HG02588 (cell line): ENCODE measurements at regions not wholly inside any gene's neighbourhood (a gene's known extent, or its start where the extent isn't known, plus 50 kb on each side); places are given as distances from the start of the nearest gene placed in this dataset.

Source experiments
- ATAC-seq: cut with Tn5 transposase; IDR thresholded peaks from one replicate; pipeline ENCODE4 v1.9.1; 2021; ENCODE audit warnings: mild to moderate bottlenecking, moderate library complexity; ENCODE audit not compliant: unreplicated experiment

DNA sequence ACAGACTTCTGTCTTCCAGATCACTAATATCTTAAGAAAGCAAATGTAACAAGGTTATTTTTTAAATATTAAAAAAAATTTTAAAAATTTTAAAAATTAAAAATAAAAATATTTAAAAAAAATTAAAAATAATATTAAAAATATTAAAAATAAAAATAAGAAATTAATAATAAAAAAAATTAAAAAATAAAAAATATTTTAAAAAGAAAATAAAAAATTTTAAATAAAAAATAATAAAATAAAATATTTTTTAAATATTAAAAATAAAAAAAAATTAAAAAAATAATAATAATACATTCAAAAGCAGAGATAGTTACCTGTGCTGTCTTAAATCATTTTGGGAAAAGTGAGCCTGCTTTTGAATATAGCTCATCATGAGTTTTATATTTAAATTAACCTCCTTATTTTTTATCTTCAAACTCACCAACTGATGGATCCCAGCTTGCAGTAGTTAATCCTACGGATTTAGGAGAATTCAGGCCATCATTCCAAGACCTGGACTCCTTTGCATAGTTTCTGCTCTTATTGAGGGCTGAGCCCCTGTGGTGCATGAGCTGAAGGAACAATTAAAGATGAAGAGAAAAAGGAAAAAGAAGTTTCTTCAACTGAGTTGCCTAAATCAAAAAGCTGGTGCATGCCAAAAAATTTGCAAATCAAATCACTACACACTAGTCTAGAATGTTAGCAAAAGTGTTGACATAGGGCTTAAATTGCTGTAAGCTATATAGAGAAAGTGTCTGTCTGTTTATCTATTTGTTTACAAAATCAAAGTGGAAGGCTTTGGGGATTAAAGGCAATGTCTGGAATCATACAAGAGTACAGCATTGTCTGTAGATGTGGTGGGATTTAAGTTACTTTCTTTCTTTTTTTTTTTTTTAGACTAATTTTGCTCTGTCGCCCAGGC, 50.5 kb upstream of the ZNF438 start:
- ATAC-seq = no peak

DNA sequence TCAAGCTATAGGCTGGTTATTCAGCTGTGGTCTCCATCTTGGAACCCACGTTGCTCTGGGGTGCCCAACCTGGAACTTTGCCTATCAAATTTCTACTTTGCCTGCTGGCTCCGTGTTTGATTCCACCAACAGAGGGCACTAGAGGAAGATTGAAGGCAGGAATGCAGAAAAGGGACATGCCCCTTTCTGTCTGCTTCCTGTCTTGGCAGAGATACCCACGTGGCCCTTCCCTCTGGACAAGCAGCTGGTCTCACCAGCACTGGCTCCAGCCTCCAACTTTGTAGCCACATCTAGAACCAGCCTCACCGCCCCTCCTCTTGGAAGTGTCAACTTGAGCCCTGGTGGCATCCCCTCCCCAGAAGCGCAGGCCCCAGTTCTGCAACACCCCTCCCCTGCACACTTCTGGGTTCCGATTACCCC, 52.1 kb upstream of the ZNF438 start:
- no peak for ATAC-seq

DNA sequence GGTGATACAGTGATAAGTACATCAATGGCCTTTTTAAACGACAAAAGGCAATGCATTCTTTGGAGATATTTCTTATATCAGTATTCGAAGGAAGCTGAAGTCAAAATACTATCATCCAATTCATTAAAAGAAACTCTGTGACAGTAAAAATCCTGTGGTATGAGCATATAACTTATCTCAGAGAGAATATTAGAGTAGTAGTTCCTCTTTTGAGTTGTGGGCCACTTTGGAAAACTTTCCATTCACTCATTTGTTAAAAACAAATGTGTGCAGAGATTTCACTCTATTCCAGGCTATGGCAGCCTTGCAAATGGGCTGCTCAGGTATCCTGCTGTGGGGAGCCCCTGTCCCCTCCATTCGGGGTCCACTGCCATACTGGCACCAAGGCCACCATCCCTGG, 55.3 kb upstream of the ZNF438 start:
- ATAC-seq = no peak

DNA sequence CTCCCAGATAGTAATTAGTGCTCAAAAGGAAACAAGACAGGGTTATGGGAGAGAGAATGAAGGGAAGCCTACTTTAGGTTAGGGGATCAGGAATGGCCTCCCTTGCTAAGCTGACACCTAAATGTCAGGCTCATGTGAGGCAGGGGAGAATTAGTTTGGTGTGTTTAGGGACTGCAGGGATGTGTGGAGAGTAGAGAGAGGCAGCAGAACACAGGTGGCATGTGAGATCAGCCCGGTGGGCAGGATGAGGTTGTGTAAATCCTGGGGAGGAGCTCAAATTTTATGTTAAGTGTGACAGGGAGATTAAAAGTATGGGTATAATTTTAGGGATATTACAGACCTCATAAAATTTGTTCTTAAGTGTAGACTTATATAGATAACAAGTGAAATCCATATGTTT, 56.2 kb upstream of the ZNF438 start:
- no peak for ATAC-seq

DNA sequence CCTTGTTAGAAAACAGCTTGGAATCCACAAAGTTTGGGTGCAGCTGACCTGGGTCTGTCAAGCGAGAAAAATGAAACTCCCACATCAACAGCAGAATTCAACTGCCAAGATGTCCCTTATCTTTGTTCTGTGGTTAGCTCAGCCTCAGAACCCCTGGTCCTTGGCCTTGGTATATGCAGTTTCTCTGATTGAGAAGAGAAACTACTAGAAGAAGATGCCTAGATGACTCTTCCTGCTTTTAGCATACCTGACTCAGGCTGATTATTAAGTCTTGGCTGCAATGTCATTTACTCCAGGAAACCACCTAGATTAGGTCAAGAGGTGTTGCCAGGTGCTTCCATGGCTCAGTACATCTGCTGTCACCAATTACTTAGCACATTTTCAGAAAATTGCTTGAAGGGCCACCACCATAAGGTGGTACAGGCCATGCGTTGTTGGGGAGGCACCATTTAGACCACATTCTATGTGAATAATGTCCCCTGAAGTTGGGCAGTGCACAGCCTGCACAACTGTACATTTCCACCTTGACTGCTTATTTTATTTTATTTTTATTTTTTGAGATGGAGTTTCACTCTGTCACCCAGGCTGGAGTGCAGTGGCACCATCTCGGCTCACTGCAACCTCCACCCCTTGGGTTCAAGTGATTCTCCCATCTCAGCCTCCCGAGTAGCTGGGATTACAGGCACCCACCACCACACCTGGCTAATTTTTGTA, 59.4 kb upstream of the ZNF438 start:
- ATAC-seq = no peak

DNA sequence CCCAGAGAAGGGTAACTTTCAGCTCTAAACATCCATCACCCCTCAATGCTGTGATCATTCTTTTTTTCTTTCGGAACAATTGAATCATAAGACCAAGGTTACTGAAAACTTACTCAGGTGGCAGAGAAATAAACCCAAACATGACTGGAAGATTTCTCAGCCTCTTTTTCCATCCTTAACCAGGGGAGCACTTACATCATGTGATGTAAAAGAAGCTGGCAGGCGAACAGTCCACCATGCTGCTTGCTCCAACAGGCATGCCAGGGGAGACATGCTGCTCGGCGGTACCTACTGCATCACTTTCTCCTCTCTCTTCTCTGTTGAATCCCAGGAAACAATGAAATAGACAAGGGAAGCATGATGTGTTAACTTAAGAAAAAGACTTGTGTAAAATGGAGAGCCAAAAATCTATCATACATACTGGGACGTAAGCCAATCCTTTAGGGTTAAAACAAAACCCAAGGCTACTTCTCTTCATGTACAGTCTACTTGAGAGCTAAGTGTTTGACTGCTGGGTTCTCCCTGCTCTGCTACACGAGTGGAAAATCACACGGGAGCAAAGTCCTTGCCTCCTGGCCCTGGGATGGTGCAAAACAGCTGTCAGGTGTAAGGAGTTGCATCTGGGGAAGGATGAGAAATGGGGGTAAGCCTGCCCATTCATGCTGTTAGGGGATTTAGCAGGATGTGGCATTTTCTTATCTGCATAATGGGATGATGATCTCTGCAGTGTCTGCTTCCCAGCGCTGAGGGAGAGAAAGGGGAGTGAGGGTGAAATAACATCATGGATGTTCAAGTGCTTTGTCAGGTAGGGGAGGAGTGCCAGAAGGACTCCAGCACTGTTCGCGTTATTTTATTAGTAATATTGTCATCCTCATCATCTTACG, 64.3 kb upstream of the ZNF438 start:
- no peak for ATAC-seq

DNA sequence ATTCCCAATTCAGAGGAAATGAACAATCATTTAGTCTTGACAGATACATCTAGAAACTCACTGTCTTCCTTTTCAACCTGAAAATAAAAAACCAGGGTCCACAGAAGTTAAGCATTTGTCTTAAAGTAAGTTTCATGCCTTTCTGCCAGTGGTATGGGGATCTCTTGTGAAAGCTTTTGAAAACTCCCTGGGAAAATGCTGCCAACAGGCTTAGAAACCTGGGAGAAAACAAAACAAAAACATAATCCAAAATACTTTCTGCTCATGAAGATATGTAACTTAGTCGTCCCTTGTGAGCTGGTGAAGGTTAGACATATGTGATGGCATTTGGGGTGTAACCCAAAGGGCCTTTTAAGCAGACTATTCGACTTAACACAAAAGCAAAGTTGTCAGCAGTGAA, 66.4 kb upstream of the ZNF438 start:
- no peak for ATAC-seq

DNA sequence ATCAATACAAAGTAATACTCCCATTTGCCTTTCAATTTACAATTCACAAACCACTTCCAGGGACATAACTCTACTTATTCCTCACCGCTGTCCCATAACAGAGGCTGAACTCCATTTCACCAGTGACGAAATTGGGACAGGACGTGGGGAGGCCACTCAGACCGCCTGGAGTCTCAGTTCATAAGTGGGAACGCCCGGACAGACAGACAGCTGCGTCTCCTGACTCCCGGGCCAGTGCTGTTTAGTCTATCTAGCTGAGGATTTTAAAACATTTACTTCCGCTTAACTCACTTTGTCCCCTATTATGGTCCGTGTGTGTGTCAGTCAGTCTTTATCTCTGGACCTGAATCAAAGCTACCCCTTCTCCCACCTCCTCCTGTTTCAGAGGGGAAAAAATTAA, 67.4 kb upstream of the ZNF438 start:
- ATAC-seq = no peak

DNA sequence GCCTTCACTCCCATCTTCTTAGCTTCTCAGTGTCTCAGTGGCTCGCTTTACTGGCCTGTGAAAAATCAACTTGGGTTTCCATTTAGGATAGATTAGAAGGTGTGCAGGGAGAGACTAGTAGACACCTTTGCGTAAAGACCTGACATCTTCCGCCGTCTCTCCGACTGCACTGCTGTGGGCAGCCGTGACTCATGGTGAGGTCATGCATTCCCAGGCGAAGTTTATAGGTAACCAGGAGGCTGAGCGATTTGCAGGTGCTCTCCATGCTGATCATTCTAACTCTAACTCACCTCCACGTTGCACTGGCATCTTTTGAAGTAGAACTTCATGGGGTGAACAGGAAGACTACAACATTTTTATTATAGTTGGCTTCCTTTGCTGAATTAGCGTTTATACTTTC, 68.0 kb upstream of the ZNF438 start:
- no peak for ATAC-seq

DNA sequence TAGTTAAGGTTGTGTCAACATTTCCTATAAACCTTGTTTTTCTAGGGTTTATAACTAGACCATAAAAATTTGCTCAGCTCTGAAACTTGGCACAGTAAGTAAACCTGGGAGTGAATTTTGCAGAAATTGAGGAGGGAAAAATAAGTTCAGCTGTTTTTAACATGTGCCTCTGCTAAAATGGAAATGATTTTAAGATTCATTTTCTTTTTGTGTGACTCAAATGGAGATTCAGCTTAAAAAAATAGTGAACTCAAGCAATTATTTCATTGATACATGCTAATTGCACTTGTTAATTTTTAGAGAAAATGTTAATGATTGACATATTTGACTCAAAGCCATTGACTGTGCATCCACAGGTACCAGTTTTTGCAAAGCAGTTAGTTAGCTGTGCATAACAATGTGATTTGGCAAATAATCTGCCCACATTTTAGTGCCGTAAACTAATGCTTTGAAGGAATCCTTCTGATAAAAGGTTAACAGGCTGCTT, 68.5 kb upstream of the ZNF438 start:
- no peak for ATAC-seq

DNA sequence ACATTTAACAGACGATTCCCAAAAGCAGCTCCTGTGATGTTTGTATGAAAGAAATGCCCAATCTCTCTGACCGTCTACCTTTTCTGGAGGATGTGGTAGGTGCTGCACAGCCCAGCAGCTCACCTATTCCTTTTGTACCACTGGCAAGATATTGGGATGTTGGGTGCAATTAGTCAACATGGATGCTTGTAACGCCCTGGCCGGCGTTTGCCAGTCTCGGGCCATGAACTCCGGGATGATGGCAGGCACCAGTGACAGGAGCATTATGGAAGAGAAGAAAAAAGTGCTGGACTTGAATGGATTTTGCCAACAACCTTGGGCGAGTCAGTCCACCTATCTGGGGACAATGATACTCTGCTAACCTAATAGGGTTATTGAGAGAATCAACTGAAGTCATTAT, 69.0 kb upstream of the ZNF438 start:
- ATAC-seq = no peak

DNA sequence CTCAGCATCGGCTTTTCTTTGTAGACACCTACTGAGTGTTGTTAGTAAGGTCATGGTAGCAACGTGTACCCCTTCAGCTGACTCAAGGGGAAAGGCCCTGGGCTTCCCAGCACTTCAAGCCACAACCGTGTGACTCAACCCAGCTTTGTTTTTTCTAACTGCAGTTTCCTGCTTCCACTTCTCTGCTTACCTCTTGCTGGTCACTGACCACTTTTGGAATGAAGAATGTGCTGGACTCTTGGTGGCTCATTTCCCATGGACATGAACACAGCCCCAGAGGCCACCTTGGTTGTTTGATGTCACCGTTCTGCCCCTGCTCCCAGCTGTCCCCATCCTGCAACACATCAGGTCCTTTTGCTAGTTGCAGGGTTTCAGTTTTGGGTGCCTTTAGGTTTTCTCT, 69.5 kb upstream of the ZNF438 start:
- ATAC-seq = peak; percentile 80

DNA sequence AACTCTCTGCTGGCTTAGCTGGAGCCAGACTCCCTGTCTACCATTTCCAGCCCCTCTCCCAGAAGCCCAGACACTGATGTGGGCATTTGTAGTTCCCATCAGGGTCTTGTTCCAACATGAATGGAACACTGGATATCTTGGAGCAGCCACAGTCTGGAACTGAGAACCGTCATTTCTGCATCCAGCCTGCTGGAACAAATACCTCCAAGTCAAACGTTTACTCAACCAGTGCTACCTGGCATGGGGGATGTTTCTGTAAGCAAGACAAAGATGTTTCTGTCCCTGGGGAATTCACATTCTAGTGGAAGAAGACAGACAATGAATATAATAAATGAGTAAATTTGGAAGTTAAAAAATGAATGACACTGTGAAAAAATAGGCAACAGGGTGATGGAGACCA, 70.8 kb upstream of the ZNF438 start:
- no peak for ATAC-seq

DNA sequence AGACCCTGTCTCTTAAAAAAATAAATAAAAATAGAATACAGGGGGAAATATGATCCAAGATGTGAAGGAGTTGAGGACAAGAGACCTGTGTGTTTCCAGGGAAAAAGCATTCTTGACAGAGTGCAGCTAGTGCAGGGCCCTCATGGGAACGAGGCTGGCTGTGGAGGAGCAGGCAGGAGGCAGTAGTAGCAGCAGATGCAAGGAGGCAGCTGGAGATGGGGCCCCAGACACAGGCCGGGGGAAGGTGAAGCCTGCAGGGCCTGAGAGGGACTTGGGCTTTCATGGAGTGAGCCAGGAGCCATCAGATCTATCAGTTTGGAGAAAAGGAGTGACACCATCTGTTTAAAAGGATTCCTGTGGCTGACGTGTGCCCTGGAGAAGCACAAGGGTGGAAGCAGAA, 71.4 kb upstream of the ZNF438 start:
- ATAC-seq = no peak

DNA sequence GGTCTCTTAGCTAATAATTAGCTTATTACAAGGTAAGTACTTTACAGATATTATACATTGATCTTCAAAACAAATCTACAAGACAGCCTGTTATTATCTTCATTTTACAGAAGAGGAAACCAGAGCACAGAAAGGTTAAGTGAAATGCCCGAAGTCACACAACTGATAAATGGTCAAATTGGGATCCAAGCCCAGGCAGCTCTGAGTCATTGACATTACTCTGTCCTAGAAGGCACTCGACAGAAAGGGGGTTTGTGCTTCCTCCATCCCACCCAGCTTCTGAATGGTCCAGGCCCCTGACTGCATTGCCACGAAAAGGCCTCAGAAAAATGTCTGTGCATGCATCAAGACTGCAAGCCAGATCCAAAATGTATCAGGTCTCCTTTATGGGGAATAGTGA, 81.3 kb upstream of the ZNF438 start:
- ATAC-seq = no peak

DNA sequence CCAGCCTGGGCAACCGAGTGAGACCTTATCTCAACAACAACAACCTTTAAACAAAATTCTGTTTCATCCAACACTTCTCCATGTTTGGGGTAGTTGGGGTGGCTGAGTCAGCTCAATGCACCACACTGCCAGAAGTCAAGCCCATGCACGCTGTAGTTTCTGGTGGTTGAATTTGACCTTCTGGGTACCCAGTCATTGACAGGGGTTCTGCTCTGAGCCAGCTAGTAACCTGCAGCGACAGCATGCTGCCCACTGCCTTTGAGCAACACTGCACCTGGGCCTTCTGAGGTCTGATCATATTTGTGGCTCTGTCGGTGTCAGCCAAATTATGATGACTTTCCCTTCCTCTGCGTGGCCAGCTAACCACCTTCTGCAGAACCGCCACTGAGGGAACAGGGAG, 84.6 kb upstream of the ZNF438 start:
- no peak for ATAC-seq

DNA sequence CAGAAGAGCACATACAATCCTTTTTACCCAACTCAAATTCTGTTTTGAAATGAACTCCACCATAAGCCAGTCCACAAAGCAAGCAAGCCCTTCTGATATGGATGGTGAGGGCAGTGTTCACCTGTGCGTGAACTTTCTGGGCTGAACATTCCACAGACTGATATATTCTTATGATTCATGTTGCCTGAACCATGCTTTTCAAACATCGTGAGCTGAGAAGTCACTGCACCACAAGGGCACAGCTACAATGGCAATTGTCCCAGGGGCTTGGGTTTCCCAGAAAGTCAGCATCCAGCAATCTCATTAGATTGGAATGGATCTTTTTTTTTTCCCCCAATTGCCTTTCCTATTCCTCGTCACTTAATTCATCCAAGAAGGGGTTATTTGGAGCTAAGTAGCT, 86.9 kb upstream of the ZNF438 start:
- no peak for ATAC-seq

DNA sequence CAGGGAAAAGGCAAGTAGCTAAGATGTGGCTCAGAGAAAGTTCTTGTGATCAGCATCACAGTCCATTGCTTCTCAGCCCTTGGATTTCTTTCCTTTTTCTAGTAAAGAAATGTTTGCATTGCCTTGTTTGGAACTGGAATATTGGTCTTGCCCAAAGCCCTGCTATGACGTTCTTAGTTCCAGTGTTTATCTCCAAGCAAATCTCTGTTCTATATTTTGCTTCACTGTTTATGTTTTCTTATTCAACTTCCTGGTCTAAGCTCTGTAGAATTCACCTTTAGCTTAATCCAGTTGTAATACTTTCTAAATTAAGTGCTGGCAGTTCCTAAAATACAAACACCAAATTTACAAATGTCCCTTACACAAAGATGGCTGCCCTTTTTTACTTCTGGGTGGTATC, 88.7 kb upstream of the ZNF438 start:
- ATAC-seq = no peak

DNA sequence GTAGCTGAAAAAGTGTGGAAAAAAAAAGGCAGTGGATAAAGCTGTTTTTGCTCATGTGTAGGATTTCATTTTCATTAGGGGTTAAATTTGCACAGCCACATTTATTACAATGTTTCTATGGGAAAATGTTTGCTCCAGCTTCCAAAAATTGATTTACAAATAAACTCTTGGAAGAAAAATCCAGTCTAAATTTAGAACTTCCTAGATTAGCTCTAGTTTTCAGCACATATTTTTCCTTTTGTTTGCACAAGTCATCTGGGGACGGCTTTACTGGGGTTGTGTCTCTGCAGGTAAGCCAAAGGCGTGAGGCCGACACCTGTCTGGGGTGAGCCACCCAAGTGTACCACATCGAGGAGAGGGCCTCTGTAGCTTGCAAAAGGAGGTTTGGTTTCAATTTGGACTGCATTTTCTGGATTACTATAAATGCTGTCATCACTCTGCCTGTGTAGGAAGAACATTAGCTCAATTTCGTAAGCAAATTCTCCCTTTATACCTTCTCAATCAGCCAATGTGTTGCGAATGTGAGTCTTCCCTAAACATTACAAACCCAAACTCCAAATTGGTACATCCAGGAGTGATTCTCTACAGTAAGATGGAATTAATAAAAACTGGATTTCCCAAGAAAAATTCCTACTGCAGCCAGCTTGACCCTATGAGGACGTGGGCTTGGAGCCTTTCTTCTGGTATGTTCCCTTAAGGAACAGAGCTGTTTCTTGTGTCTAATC, 89.5 kb upstream of the ZNF438 start:
- ATAC-seq = no peak

DNA sequence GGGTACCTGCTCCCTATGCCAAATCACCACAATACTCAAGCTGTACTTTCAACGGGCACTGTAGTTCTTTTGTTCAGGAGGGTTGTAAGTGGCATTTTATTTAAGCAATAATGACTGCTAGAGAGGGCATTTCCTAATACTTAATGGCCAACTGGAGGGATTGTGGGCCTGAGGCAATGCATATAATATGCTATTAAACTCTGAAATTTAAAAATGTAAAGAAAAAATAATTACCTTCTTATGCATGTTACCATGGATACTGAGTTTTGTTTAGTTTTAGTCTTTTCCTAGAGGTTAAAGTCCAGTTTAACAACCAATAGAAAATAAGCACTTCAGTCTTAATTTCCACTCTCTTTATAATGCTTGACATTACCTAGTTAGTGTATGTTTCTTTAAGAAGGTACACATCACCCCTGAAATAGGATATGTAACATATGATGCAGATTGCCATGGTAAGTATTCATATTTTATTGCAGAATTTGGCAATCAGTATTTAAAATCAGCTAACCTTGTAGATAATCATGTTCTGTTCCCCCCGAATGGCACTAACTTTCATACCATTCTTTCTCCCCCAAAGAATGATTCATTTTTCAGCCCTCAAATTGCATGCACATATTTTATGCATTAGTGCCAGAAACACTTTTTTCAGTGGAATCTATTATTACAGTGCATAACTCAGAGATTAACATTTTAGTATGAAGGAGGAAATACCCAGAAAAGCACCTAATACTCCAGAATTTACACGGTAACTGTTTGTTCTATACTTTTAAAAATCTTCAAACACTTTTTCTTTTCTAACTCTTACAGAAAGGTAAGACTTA, 90.3 kb upstream of the ZNF438 start:
- ATAC-seq = no peak
